Neural progenitor cell (in vitro differentiated cells): ENCODE measurements at regions not wholly inside any gene's neighbourhood (a gene's known extent, or its start where the extent isn't known, plus 50 kb on each side); places are given as distances from the start of the nearest gene placed in this dataset.

ENCODE experiments used
- CTCF ChIP-seq: fragments of 200-600 bp; sonication (generic); IDR thresholded peaks from 2 replicates; pipeline ENCODE4 v1.5.1; 2017; ENCODE audit warnings: antibody characterized with exemption, mild to moderate bottlenecking
- EZH2 ChIP-seq: fragments of 200-600 bp; sonication (generic); IDR thresholded peaks from 2 replicates; pipeline ENCODE4 v1.6.1; 2017; ENCODE audit warnings: antibody characterized with exemption, mild to moderate bottlenecking, moderate library complexity
- EZH2phosphoT487 ChIP-seq: fragments of 200-600 bp; sonication (generic); IDR thresholded peaks from 2 replicates; pipeline ENCODE4 v1.6.1; 2017; ENCODE audit warnings: antibody characterized with exemption

- TF ChIP-seq CTCF (no peak), EZH2 (no peak), EZH2phosphoT487 (no peak)
Observed at GRCh38 chr6:16825784-16826183, 64.5 kb upstream of the ATXN1 start.
